ENCODE measurements at regions not wholly inside any gene's neighbourhood (a gene's known extent, or its start where the extent isn't known, plus 50 kb on each side); places are given as distances from the start of the nearest gene placed in this dataset.

DNA sequence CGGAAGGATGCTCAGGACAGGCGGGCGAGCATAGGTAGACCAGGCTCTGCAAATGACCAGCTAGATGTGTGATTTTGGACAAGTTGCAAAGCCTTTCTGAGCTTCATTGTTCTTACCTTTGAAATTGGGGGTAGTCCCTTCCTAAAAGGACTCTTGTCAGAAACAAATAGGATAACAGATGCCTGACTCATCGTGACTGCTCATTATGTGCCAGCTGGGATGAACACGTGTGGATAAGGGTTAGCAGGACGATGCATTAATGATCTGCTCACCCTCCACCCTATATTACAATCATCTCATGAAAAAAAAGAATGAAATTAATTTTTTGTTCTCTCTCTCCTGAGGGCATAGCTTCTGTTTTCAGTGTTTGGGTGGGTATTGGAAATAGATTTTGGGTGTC, 223.4 kb downstream of the NR2F2 start:
- ChIA-PET POLR2A (ENCODE audit: unreplicated experiment) (no interaction called here), CTCF (no interaction called here)
- no peak overlapping the region for H4K8ac ChIP-seq (ENCODE audit: low read depth in 2 of 2, low read length in 2 of 2)
- no peak overlapping the region for H3K9ac ChIP-seq (ENCODE audit: low read depth, low read length)
- intact Hi-C loops (cut with micrococcal nuclease): no loop called here
- H3K9me1 ChIP-seq (ENCODE audit: insufficient read depth, low read length): no peaks in the 10 kb centered on the region
- no peak overlapping the region for H3K23ac ChIP-seq (ENCODE audit: low read depth, low read length)
- H2BK20ac ChIP-seq (ENCODE audit: low read depth, low read length): no peak overlapping the region
- H3K9me3 ChIP-seq (ENCODE audit: control insufficient read depth, insufficient read depth, low read length): no peaks in the 10 kb centered on the region; the same call in 1 of the 2 replicates
- H4K91ac ChIP-seq (ENCODE audit: insufficient read depth, low read depth, low read length): no peak overlapping the region
- H2AK5ac ChIP-seq (ENCODE audit: low read depth, low read length): no peak overlapping the region
- H4K20me1 ChIP-seq (ENCODE audit: insufficient read depth, low read length): no peaks in the 10 kb centered on the region
- no peak overlapping the region for H3K14ac ChIP-seq (replicated peaks; ENCODE audit: low read depth, low read length)
- in situ Hi-C loops (cut with MboI; ENCODE audit: low sequenced_read_pairs): no loop called here
- no peak overlapping the region for H3K4me3 ChIP-seq (ENCODE audit: insufficient read depth, low read depth, low read length)
- H2BK120ac ChIP-seq (ENCODE audit: low read depth, low read length): no peak overlapping the region
- H3K56ac ChIP-seq (ENCODE audit: extremely low read depth, insufficient read depth, low read length): no peak overlapping the region
- H2AK9ac ChIP-seq (replicated peaks; ENCODE audit: low read depth, low read length, poor library complexity): no peak overlapping the region
- H2BK5ac ChIP-seq (ENCODE audit: low read depth, low read length, poor library complexity, severe bottlenecking): no peak overlapping the region
- no peak overlapping the region for H4K5ac ChIP-seq (ENCODE audit: low read depth, low read length)
- H3K4me1 ChIP-seq (ENCODE audit: control insufficient read depth, insufficient read depth, low read length): no peaks in the 10 kb centered on the region
- H3K4me2 ChIP-seq (ENCODE audit: low read depth, low read length): no peak overlapping the region
- WGBS, 2 experiments (ENCODE audit: extremely low coverage in 2 of 2, insufficient read length in 1 of 2): 100% methylated on average over 3 of the region's 6 CpGs; no CpG with 5 or more reads in 1 of the 2 experiments
- no peak overlapping the region for H2AFZ ChIP-seq (replicated peaks; ENCODE audit: low read length, poor library complexity)
- H3K27me3 ChIP-seq (ENCODE audit: control insufficient read depth, insufficient read depth, low read length): no peaks in the 10 kb centered on the region
- ATAC-seq (ENCODE audit: low read depth) (no peak), DNase-seq (no peak)
- TF ChIP-seq POLR2A (IDR thresholded peaks at IDR 0.05; ENCODE audit: low read depth, low read length) (no peak), CEBPB (IDR thresholded peaks at IDR 0.05; ENCODE audit: low read depth, low read length) (no peak), FOS (IDR thresholded peaks at IDR 0.05; ENCODE audit: low read depth, low read length) (no peak), RAD21 (IDR thresholded peaks at IDR 0.05; ENCODE audit: low read length) (no peak), CTCF (conservative IDR thresholded peaks at IDR 0.05; ENCODE audit: low read depth, low read length) (no peak), NFE2L2 (IDR thresholded peaks at IDR 0.05; ENCODE audit: low read depth, low read length) (no peak), MXI1 (IDR thresholded peaks at IDR 0.05; ENCODE audit: borderline replicate concordance, low read depth, low read length) (no peak), RCOR1 (IDR thresholded peaks at IDR 0.05; ENCODE audit: insufficient replicate concordance, low read length) (no peak), MAFK (IDR thresholded peaks at IDR 0.05; ENCODE audit: low read depth, low read length) (no peak)
- no TSS peak for BruUV-seq (replicated peaks)
- no peak overlapping the region for H3K4ac ChIP-seq (ENCODE audit: low read depth, low read length)
- no peaks in the 10 kb centered on the region for H3K36me3 ChIP-seq (ENCODE audit: control insufficient read depth, insufficient read depth, low read length)
- no peak overlapping the region for H3K18ac ChIP-seq (ENCODE audit: low read depth, low read length)
- dilution Hi-C loops (cut with HindIII; ENCODE audit: low sequenced_read_pairs, unreplicated experiment): no loop called here
- no peak overlapping the region for H2BK15ac ChIP-seq (ENCODE audit: low read depth, low read length)
- H3K27ac ChIP-seq (ENCODE audit: insufficient read depth, low read length): no peak overlapping the region
- H3K79me1 ChIP-seq (ENCODE audit: low read depth in 1 of 2, low read length in 2 of 2): no peaks in the 10 kb centered on the region

Data from IMR-90 (cell line).